GM19238 (cell line): ENCODE measurements at regions not wholly inside any gene's neighbourhood (a gene's known extent, or its start where the extent isn't known, plus 50 kb on each side); places are given as distances from the start of the nearest gene placed in this dataset.

Source experiments
- DNase-seq: peaks from one replicate; pipeline ENCODE4 v3.0.0; 2011; ENCODE audit warnings: low spot score; ENCODE audit not compliant: insufficient read length

DNA sequence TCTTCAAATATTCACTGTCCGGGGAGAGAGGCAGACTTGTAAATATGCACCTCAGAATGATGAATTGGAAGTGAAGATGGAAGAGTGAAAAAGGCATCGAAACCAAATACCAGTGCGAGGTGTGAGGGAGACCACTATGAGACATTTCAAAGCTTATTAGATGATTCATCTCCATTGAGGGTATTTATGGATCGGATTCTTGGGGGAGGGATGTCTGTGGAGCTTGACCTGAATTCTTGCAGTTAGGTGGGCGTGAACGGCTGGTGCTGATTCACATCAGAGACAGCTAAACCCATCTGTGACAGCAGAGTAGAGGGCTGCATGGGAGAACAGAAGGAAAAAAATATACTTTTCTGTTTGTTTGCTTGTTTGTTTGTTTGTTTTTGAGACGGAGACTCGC, 677.2 kb downstream of the AACS start:
- DNase-seq, result no peak

DNA sequence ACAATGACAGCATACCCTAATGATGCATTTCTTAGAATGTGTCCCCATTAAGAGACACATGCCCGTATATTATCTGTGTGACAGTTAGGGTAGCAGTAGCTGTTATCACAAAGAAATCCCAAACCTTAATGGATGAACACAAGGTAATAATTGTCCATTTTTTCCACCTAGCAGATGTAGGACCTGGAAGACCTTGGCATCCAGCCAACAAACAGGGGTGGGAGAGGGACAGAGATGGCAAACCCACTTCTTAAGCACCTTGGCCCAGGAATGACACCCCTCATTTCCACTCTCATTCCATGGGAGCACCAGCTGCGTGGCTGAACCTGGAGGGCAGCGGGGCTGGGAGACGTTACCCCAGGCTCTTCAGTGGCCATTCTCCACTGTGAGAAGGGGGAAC, 679.0 kb downstream of the AACS start:
- no peak for DNase-seq

- no peak for DNase-seq
These were observed 690.3 kb downstream of the AACS start for GRCh38 chr12:125755512-125755911.

DNA sequence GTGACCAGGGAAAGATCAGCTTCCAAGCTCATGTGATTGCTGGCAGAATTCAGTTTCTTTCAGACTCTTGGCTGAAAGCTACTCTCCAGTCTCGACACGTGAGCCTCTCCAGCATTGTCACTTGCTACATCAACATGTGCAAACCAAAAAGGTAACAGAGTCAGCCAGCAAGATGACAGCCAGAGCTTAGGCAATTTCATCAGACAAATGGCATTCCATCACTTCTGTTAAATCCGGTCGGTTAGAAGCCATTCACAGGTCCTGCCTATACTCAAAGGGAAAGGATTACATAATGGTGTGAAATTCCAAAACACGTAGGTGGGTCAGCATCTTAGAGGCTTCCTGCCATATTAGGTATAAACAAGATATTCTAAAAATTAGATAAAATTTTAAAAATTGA, 700.9 kb downstream of the AACS start:
- DNase-seq, result no peak

DNA sequence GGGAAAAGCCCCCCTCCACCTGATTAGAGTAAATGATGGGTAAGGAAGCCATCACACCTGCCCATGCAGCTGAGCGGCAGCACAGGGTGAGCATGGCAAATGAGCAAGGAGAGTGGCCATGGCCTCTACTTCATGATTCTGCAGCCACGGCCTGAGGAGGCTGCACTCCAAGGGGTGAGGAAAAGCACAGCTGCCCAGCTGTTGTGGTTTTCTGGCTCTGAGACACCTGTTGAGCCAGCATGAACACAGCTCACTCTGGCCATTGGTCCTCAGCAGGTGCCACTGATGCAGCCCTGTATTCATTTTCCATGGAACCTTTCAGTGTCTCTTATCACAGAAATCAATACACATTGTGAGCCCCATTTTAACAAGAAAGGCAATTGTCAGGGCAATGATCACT, 707.2 kb downstream of the AACS start:
- no peak for DNase-seq

DNA sequence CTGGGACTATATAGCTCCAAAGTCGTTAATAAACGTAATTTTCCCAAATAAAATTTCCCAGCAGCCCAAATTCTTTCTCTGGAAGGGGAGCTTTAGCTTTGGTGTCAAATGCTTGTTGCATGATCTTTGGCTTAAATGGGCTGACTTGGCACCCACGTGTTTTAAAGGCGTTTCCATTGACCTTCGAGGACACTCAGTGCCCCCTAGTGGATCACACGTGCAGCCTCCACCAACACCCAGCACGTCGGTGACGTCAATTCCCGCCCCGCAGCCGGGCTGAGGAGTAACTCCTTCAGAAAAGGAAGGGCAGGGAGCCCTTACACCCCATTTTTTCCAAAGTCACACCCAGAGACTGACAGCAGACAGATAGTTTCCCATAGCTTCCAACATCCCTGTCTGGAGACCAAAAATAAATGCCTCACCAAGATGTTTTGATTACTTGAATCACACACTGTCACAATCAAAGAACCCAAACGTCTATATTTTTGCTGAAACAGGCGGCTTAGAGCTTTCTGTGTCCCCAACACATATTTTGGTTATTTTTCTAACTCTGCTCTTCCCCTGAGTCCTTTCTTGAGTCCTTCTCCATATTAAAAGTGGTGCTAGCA, 707.9 kb downstream of the AACS start:
- peak; percentile 9 for DNase-seq

DNA sequence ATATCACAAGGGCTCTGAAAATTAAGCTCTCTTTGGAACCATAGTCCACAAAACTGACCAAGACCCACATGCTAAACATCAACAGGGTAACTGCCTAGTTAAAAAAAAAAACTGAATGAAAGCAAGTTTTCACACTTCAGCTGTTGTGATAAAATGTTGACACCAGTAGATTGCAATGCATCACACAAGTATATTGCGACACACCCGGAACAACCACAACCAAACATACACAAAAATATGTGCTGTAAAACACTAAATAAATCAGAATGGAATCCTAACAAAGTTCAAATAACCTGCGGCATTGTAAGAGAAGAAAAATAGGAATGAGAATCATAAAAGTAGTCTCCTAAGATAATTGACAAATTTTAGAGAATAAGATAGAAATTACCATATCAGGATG, 710.3 kb downstream of the AACS start:
- DNase-seq, result no peak

GRCh38 chr12:125776212-125776611, 711.0 kb downstream of the AACS start:
- DNase-seq, result no peak

- DNase-seq, result no peak
These were observed 720.9 kb downstream of the AACS start for GRCh38 chr12:125786143-125786542.

DNA sequence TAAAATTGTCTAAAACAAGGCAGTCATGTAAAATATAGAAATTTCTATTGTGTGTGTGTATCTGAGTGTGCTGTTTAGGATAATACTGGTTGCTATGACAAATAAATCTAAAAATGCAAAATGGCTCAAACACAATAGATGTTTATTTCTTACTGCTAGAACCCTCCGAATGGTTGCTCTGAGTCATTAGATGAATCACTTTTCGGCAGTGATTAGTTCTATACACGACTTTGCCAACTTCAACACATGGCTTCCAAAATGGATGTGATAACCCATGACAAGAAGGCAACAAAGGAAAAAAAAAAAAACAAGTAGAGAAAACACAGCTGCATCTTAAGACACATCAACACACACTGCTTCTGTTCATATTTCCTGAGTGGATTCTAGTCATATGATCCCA, 729.2 kb downstream of the AACS start:
- no peak for DNase-seq

GRCh38 chr12:125797421-125798175, 732.4 kb downstream of the AACS start:
- no peak for DNase-seq

DNA sequence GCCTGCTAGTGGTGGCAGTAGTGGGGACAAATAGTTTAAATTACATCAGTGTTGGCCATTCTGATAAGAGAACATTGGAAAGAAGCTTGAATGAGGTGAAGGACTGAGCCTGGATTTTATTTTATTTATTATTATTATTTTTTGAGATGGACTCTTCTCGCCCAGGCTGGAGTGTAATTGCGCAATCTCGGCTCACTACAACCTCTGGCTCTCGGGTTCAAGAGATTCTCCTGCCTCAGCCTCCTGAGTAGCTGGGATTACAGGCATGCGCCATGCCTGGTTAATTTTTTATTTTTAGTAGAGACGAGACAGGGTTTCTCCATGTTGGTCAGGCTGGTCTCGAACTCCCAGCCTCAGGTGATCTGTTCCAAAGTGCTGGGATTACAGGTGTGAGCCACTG, 739.4 kb downstream of the AACS start:
- no peak for DNase-seq

DNA sequence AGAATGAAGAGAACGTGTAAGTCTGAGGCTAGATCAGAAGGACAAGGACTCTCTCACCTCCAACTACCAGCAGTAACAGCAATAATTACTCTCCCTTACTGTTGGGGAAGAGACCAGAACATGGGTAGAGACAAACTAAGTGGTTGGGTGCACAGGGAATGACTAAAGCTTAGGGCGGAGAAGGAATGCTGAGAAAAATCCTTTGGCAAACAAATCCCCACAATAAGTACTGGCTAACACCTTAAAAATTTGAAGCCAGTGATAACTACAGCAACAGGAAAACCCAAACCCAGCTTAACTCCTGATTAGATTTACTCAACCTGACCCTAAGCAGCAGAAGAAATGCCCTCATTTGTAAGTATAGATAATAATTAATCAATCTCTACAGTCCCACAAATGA, 759.0 kb downstream of the AACS start:
- DNase-seq, result no peak

DNA sequence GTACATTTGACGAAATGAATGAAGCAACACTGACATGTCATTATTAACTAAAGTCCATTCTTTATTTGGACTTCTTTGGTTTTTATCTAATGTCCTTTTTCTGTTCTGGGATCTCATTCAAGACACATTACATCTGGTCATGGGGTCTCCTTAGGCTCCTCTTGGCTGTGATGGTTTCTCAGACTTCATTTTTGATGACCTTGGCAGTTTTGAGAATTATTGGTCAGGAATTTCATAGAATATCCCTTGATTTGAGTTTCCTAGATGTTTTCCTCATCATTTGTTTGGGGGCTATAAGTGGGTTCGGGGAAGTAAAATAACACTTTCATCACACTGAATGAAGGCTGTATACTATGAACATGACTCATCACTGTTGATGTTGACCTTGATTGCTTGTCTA, 770.6 kb downstream of the AACS start:
- DNase-seq, result no peak

DNA sequence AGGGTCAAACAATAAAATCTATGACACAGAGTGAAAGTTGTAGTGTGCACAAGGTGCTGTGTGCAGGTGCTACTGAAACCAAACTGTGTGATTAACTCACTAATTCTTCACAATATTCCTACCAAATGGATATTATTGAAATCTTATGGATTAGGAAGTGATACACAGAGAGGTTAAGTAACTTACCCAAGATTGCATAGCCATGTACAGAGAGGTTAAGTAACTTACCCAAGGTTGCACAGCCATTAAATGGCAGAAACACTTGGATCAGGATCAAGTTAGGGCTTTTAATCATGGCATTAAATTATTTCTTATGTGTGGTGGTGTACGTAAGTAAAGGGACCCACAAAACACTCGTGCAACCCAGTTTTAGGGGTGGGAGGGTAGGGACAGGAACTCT, 771.4 kb downstream of the AACS start:
- no peak for DNase-seq

DNA sequence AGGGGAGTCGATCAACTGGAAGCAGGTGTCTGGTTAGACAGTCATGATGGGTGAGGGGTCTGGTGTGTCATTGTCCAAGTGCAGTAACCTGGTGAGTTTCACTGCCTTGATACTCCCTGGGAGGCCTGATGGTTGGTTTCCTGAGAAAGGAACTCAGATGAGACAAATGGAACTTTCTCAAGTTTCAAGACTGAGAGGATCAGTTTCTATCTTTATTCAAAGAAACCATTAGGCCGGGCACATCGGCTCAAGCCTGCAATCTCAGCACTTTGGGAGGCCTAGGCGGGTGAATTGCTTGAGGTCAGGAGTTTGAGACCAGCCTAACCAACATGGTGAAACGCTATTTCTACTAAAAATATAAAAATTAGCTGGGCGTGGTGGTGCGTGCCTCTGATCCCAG, 776.1 kb downstream of the AACS start:
- no peak for DNase-seq

DNA sequence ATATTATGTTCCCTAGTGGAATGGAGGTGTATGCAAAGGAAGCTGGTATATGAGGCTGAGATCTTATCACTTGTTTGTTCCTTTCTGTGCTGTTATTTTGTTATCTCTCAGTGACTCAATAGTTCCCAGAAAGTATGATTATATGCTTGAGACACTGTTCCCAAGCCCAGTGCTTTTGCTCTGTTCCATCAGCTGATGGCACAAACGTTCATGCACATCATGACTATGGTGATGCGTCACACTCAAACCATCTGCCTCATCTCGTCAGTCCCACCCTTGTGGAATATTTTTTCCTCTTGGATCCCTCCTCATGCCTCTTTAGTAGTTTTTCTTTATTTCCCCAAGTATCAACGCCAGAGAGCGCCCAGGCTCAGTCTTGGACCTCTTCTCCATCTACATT, 786.9 kb downstream of the AACS start:
- no peak for DNase-seq

GRCh38 chr12:125852679-125853078, 787.4 kb downstream of the AACS start:
- DNase-seq, result no peak

- DNase-seq, result no peak
These were observed 788.4 kb downstream of the AACS start for GRCh38 chr12:125853670-125854069.

DNA sequence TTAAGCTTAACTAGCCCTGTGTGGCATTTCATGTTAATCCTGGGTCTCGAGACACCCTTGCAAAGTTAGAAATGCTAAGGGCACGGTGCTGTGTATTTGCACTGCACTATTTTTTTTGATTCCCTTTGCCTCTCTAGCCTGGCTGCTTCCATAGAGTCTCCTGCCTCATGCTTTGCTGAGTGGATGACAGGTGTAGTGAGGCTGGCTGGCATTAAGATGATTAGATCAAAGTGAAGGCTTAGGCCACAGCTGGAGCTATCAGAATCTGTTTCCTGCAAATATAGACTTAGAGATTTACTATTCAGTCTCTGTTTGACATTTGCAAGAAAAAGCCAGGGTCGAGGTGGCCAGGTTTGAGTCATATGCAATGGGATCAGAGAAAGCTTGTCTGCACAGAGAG, 791.1 kb downstream of the AACS start:
- DNase-seq, result no peak

DNA sequence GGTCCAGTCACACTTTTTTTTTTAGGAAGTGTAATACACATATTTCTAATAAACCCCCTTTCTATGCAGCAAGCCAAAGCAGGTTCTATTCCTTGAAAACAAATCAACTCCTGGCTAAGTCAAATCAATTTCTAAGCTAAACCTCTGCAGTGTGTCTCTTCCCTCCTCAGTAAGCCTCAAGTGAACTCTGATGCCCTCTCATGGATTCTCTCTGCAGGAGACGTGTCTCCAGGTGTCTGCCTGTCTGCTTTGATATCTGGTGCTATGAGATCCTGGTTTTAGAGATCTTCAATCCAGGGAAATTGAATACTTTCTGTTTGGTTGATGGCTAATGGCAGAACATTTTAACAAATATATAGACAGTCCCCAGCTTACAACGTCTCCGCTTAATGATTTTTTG, 791.7 kb downstream of the AACS start:
- DNase-seq, result no peak

DNA sequence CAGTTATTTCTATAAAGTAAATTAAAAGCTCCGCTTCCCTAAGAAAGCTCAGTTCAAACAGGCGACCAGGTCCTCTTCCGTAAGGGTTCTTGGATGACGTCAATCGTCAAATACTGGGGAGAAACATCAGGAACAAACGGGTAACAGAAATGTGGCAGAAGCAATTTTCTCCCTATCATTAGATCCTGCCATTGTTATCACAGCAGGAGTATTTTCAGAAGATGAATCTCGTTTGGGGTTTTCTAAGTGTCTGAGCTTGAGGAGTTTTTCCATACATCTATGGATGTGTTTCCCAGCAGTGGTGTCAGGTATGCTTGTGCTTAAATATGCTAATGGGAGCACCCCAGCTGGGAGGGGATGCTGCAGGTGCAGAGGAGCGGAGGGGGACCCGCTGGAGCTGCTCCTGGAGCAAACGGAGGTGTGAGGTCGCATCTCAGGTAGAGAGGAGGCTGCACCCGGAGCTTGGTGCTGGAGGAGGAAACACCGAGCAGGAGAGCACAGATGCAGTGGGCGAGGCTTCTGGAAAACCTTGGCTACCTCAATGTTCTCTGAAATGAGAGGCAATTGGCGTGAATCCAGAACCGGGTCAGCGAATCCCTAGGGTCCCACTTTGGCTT, 795.5 kb downstream of the AACS start:
- DNase-seq, result no peak
